Head of caudate nucleus (tissue), 42 donors: ENCODE measurements at regions not wholly inside any gene's neighbourhood (a gene's known extent, or its start where the extent isn't known, plus 50 kb on each side); places are given as distances from the start of the nearest gene placed in this dataset.

Source experiments
- DNase-seq, 42 donors: peaks; one replicate each; pipeline versions ENCODE4 v3.0.0 to v3.0.0-alpha.2; 2020 to 2021; ENCODE audit warnings: mixed read lengths in 7 of 42
- intact Hi-C: fragments of 100-400 bp; cut with DNase I; formaldehyde crosslinking; loops from one replicate; pipeline ENCODE4 v1.15.0; 2022

DNA sequence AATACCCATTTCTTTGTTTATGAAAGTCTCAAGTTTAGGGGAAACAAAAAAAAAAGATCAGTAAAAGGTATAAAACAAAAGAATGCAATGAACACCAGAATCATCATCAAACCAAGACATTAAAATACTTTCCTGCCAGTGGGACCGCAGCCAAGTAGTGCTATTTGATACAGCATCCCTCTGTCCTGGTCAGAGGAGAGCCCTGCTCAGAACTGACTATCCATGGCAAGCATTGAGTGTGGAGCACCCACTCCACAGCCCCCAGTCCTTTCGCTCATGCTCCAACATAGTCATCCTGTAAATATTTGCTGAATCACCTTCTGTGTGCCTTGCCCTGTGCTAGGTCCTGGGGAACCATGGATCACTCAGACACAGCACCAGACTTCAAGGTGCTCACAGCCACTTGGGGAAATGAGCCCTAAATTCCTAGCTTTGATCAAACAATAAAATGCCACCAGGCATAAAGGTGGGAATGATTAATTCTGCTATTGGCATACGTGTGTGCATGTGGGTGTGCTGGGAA lies 213.6 kb upstream of the TBX20 start:
- intact Hi-C loops = no loop called here
- no peak for DNase-seq

- intact Hi-C loops = no loop called here
- DNase-seq = no peak
These were observed 212.0 kb upstream of the TBX20 start for GRCh38 chr7:35465791-35466336.

DNA sequence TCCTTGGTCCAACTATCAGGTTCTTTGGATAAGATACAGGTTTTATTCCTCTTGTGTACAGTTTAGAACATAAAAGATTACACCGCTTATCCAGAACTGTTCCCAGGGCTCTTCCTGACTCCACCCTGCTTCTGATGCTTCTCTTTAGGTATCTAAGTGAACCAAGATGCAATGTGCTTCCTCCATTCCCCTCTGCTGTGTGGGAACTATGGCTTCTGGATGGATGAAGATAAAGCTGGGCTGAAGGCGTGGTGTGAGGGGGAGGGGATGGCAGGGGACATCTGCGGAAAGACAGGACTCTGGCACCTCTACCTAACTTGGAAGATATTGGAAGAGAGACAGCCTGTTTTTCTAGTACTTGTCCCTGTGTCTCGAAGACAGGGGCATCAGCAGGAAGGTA lies 209.9 kb upstream of the TBX20 start:
- intact Hi-C loops = no loop called here
- no peak for DNase-seq

DNA sequence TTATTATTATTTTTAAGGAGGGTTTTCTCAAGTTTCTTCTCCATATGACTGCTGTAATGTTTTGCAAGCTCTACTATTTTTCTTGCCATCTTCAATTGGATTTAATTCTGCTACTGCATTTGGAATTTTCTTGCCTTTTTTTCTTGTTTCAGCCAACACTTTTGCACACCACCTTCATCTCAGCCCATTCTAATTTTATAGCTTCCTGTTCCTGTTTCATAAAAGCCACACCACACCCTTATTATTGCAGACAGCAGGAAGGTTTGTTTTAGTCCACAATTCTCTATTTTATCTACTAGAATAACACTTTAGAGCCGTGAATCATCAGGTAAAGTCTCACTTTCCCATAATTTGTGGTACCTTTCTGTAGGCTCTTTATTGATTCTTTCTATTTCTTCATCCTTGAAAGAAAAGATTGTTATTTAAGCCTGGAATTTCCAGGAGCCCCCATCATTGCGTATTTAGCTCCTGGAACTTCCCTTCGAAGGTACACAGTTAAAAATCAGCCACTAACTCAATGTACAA lies 209.3 kb upstream of the TBX20 start:
- no peak for DNase-seq
- intact Hi-C loops = no loop called here

GRCh38 chr7:35454575-35455385 lies 200.9 kb upstream of the TBX20 start:
- intact Hi-C loops = no loop called here
- no peak for DNase-seq

- intact Hi-C loops = no loop called here
- no peak for DNase-seq
These were observed 196.7 kb upstream of the TBX20 start for GRCh38 chr7:35450456-35451214.

GRCh38 chr7:35448486-35448885 lies 194.6 kb upstream of the TBX20 start:
- DNase-seq = no peak
- intact Hi-C loops = no loop called here

GRCh38 chr7:35446091-35446490 lies 192.2 kb upstream of the TBX20 start:
- no peak for DNase-seq
- intact Hi-C loops = no loop called here

- DNase-seq = no peak
- intact Hi-C loops = no loop called here
These were observed 183.8 kb upstream of the TBX20 start for GRCh38 chr7:35437619-35438275.

DNA sequence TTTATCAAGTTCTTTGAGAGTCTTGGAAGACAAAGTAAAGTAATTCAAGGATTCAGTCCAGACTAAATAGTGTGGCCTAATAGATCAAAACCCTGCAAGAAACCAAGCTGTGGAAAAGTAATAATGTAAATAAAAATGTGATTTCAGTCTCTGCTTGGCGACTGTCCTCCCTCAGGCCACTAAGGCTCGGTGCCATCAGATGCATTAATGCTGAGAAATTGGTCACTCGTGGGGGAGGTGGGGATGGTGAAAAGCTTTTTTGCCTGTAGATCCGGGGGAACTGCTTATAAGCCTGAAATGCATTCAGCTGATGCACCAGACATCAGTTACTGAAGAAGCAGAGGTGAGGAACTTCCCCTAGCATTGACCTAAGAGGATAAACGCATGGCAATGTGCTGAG lies 182.6 kb upstream of the TBX20 start:
- DNase-seq = no peak
- intact Hi-C loops = no loop called here

- DNase-seq = no peak
- intact Hi-C loops = no loop called here
These were observed 176.8 kb upstream of the TBX20 start for GRCh38 chr7:35430547-35431153.

DNA sequence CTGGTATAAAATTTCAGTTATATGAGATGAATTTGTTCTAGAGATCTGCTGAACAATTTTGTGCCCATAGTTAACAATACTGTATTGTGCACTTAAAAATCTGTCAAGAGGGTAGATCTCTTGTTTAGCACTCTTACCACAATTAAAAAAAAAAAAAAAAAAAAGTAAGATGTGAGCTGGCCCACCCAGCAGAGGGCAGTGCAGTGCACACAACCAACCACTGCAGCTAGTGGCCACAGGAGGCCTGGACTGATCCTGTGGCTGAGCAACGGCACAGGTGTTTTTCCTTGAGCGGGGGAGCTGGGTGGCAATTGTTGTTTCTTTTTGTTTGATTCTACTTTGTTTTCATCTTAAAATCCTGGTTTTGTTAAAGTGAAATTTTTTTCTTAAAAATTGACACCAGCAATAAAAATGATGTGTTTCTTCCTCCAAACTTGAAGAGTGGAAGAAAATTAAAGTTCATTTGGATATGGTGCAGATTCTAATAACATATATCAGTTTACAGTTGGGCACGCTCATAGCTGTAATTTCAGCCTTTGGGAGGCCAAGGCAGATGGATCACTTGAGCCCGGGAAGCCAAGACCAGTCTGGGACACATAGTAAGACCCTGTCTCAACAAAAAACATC lies 171.1 kb upstream of the TBX20 start:
- peak in 37 of 42 donors; percentile 1 to 65 (median 33) for DNase-seq
- intact Hi-C loops = no loop called here

DNA sequence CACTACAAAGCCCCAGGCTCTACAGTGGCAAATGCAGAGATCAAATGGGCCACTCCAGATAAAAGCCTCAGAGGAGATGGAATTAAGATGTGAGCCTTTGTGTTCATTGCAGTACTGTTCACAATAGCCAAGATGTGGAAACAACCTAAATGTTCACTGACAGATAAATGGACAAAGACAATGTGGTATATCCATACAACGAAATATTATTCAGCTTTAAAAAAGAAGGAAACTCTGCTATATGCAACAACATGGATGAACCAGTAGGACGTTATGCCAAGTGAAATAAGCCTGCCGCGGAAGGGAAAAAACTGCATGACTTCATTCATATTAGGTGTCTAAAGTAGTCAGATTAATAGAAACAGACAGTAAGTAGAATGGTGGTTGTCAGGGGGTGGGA lies 170.5 kb upstream of the TBX20 start:
- intact Hi-C loops = no loop called here

DNA sequence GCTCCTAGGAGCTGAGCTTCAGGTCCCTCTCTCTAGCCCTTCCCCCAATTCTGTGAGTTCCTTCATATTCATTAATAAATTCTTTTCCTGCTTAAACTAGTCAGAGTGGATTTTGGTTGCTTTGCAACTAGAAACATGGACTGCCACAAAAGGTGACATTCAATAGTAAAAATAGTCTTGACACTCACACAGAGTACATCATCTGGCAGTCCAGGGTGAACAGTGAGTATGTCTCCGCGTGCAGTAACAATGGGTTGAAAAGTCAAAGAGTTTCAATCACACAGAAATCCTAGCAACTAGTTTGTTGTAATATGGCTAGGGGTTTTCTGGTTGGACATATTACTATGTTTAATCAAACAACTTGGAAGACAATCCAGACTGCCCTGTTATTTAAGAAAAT lies 168.8 kb upstream of the TBX20 start:
- DNase-seq = no peak
- intact Hi-C loops = no loop called here

More for the DNA sequence above, 170.5 kb upstream of the TBX20 start:
- DNase-seq = no peak

- intact Hi-C loops = no loop called here
- no peak for DNase-seq
These were observed 166.8 kb upstream of the TBX20 start for GRCh38 chr7:35420656-35421055.

GRCh38 chr7:35419391-35419755 lies 165.5 kb upstream of the TBX20 start:
- intact Hi-C loops = no loop called here
- no peak for DNase-seq

DNA sequence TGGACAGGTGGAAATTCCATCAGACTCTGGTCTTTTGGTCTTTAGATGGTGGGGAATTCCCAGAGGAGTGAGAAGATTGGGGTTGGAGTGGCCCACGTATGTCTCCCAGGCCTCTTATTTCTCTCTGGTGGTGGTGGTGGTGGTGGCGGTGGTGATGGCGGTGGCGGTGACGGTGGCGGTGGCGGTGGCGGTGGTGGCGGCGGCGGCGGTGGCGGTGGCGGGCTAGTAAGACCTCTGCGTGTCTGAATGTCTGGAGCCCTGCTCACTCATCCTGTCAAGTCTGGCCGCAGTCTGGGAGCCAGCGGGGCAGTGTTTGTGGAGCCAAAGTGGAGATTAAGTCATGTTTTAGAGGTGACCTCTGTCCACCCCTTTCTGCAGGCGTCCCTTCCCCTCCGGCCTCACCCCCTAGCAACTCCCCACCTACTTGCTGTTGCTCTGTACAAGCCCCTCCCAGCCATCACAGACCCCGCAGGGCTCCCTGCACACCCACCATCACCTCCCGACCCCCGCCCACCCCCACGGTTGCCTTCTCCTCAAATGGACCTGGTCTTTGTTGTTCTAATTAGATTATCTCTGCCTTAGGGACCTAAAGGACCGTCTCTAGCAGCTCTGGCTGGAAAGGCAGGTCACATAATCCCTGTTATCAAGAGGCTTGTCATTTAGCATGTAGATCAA lies 165.0 kb upstream of the TBX20 start:
- DNase-seq = no peak
- intact Hi-C loops = no loop called here

GRCh38 chr7:35416568-35416967 lies 162.7 kb upstream of the TBX20 start:
- intact Hi-C loops = no loop called here

More at GRCh38 chr7:35416568-35416967, 162.7 kb upstream of the TBX20 start:
- DNase-seq = no peak
